ENCODE measurements at regions not wholly inside any gene's neighbourhood (a gene's known extent, or its start where the extent isn't known, plus 50 kb on each side); places are given as distances from the start of the nearest gene placed in this dataset.

- Mint-ChIP-seq H3K27me3 (ENCODE audit: unreplicated experiment) (peaks cover 1% of the 10 kb centered on the region), H3K27ac (ENCODE audit: unreplicated experiment) (no peak overlapping the region), H3K4me1 (ENCODE audit: unreplicated experiment) (no peaks in the 10 kb centered on the region), H3K36me3 (ENCODE audit: low read depth, unreplicated experiment) (no peaks in the 10 kb centered on the region), H3K4me3 (ENCODE audit: unreplicated experiment) (no peak overlapping the region), H3K9me3 (ENCODE audit: unreplicated experiment) (no peaks in the 10 kb centered on the region)
- TF ChIP-seq, protein P1, sequence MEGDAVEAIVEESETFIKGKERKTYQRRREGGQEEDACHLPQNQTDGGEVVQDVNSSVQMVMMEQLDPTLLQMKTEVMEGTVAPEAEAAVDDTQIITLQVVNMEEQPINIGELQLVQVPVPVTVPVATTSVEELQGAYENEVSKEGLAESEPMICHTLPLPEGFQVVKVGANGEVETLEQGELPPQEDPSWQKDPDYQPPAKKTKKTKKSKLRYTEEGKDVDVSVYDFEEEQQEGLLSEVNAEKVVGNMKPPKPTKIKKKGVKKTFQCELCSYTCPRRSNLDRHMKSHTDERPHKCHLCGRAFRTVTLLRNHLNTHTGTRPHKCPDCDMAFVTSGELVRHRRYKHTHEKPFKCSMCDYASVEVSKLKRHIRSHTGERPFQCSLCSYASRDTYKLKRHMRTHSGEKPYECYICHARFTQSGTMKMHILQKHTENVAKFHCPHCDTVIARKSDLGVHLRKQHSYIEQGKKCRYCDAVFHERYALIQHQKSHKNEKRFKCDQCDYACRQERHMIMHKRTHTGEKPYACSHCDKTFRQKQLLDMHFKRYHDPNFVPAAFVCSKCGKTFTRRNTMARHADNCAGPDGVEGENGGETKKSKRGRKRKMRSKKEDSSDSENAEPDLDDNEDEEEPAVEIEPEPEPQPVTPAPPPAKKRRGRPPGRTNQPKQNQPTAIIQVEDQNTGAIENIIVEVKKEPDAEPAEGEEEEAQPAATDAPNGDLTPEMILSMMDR (IDR thresholded peaks at IDR 0.05; ENCODE audit: unreplicated experiment) = no peak
- no peak for DNase-seq (ENCODE audit: low spot score)
Measured at GRCh38 chr14:98249476-98249875, 1022.5 kb downstream of the BCL11B start.

DNA sequence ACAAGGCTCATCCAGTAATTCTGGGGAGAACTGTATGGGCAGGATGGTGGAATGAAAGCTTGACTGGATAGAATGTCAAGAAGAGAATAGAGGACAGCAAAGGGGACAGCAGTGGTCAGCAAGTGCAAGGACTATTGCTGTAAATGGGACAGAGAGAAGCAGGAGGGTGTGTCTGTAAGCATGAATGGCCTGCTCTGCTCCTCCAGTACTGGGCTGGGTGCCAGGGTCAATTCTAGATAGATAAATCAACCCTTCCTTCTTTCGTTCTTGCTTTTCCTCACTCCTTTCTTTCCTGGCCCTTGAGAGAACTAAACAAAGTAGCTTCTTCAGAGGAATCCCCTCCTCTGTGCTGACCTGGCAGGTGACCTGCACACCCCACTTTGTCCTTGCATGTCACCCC lies 1019.2 kb downstream of the BCL11B start:
- Mint-ChIP-seq H3K27ac (ENCODE audit: unreplicated experiment) (no peak overlapping the region), H3K4me3 (ENCODE audit: unreplicated experiment) (no peak overlapping the region), H3K27me3 (ENCODE audit: unreplicated experiment) (peaks cover 1% of the 10 kb centered on the region), H3K9me3 (ENCODE audit: unreplicated experiment) (no peaks in the 10 kb centered on the region), H3K36me3 (ENCODE audit: low read depth, unreplicated experiment) (no peaks in the 10 kb centered on the region), H3K4me1 (ENCODE audit: unreplicated experiment) (no peaks in the 10 kb centered on the region)
- no peak for DNase-seq (ENCODE audit: low spot score)
- TF ChIP-seq, protein P1 (IDR thresholded peaks at IDR 0.05; ENCODE audit: unreplicated experiment) = no peak

- no peaks in the 10 kb centered on the region for H3K27me3 Mint-ChIP-seq (ENCODE audit: unreplicated experiment)
- H3K4me1 Mint-ChIP-seq (ENCODE audit: unreplicated experiment) = no peaks in the 10 kb centered on the region
- no peak overlapping the region for H3K27ac Mint-ChIP-seq (ENCODE audit: unreplicated experiment)
- DNase-seq (ENCODE audit: low spot score) = no peak
- H3K4me3 Mint-ChIP-seq (ENCODE audit: unreplicated experiment) = no peak overlapping the region
- TF ChIP-seq, protein P1 (IDR thresholded peaks at IDR 0.05; ENCODE audit: unreplicated experiment) = no peak
- no peaks in the 10 kb centered on the region for H3K9me3 Mint-ChIP-seq (ENCODE audit: unreplicated experiment)
- H3K36me3 Mint-ChIP-seq (ENCODE audit: low read depth, unreplicated experiment) = no peaks in the 10 kb centered on the region
Measured at GRCh38 chr14:98259881-98260280, 1012.1 kb downstream of the BCL11B start.

DNA sequence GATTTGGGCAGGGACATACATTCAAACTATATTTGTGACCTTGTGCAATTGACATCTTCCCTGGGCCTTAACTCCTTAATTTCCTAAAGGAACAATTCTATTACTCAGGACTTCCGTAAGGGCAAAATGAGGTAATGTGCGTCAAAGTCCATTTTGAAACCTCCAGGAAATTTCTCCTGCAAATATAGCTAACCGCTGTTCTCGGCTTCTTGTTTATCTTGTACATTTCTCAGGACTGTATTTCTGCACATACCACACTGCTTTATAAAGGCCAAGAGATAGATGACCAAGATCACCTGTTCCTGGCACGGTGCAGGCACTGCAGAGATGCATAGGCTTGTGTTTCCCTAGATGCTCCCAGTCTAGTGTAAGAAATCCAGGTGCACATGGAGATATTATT lies 1009.4 kb downstream of the BCL11B start:
- Mint-ChIP-seq H3K4me3 (ENCODE audit: unreplicated experiment) (no peak overlapping the region), H3K27me3 (ENCODE audit: unreplicated experiment) (no peaks in the 10 kb centered on the region), H3K9me3 (ENCODE audit: unreplicated experiment) (no peaks in the 10 kb centered on the region), H3K27ac (ENCODE audit: unreplicated experiment) (no peak overlapping the region), H3K36me3 (ENCODE audit: low read depth, unreplicated experiment) (no peaks in the 10 kb centered on the region), H3K4me1 (ENCODE audit: unreplicated experiment) (no peaks in the 10 kb centered on the region)
- TF ChIP-seq, protein P1 (IDR thresholded peaks at IDR 0.05; ENCODE audit: unreplicated experiment) = no peak
- no peak for DNase-seq (ENCODE audit: low spot score)

- Mint-ChIP-seq H3K9me3 (ENCODE audit: unreplicated experiment) (no peaks in the 10 kb centered on the region), H3K27me3 (ENCODE audit: unreplicated experiment) (no peaks in the 10 kb centered on the region), H3K27ac (ENCODE audit: unreplicated experiment) (no peak overlapping the region), H3K36me3 (ENCODE audit: low read depth, unreplicated experiment) (no peaks in the 10 kb centered on the region), H3K4me1 (ENCODE audit: unreplicated experiment) (peaks cover 12% of the 10 kb centered on the region), H3K4me3 (ENCODE audit: unreplicated experiment) (no peak overlapping the region)
- DNase-seq (ENCODE audit: low spot score) = no peak
- TF ChIP-seq, protein P1 (IDR thresholded peaks at IDR 0.05; ENCODE audit: unreplicated experiment) = no peak
Measured at GRCh38 chr14:98269533-98269932, 1002.5 kb downstream of the BCL11B start.
